AG10803 (cell line): ENCODE measurements at regions not wholly inside any gene's neighbourhood (a gene's known extent, or its start where the extent isn't known, plus 50 kb on each side); places are given as distances from the start of the nearest gene placed in this dataset.

Source experiments
- DNase-seq: peaks from one replicate; pipeline ENCODE4 v3.0.0; 2010; ENCODE audit warnings: low read depth
- H3K4me3 ChIP-seq: 2 replicates; pipeline ENCODE4 v1.5.1; 2011; ENCODE audit warnings: mild to moderate bottlenecking, low read length, control low read depth
- TF ChIP-seq, protein P1 (sequence below): conservative IDR thresholded peaks from 2 replicates; pipeline ENCODE4 v1.5.1; 2011; ENCODE audit warnings: mild to moderate bottlenecking, low read length, control low read depth, inconsistent platforms

GRCh38 chr2:65716698-65717097, 284.3 kb upstream of the SPRED2 start:
- no peak for DNase-seq
- no peak overlapping the region for H3K4me3 ChIP-seq
- TF ChIP-seq, protein P1, sequence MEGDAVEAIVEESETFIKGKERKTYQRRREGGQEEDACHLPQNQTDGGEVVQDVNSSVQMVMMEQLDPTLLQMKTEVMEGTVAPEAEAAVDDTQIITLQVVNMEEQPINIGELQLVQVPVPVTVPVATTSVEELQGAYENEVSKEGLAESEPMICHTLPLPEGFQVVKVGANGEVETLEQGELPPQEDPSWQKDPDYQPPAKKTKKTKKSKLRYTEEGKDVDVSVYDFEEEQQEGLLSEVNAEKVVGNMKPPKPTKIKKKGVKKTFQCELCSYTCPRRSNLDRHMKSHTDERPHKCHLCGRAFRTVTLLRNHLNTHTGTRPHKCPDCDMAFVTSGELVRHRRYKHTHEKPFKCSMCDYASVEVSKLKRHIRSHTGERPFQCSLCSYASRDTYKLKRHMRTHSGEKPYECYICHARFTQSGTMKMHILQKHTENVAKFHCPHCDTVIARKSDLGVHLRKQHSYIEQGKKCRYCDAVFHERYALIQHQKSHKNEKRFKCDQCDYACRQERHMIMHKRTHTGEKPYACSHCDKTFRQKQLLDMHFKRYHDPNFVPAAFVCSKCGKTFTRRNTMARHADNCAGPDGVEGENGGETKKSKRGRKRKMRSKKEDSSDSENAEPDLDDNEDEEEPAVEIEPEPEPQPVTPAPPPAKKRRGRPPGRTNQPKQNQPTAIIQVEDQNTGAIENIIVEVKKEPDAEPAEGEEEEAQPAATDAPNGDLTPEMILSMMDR: no peak

DNA sequence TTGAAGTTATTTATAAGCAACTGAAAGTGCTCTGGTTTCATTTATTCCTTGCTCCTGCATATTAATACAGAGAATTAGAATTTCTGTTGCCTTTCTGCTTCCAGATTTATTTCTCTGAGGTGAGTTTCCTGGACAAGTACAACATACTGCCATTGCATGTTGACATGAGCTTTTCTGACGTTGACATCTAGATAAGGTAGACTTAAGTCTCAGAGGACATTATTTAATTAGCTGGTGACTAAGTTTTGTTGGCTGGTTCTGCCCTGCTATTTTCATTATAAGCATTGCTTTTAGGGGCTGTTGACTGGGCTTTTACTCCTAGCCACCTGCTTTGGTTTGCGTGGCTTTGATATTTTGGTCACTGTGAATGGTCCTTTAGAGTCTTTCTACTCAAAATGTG, 282.9 kb upstream of the SPRED2 start:
- TF ChIP-seq, protein P1: no peak
- H3K4me3 ChIP-seq: no peak overlapping the region
- DNase-seq: no peak

DNA sequence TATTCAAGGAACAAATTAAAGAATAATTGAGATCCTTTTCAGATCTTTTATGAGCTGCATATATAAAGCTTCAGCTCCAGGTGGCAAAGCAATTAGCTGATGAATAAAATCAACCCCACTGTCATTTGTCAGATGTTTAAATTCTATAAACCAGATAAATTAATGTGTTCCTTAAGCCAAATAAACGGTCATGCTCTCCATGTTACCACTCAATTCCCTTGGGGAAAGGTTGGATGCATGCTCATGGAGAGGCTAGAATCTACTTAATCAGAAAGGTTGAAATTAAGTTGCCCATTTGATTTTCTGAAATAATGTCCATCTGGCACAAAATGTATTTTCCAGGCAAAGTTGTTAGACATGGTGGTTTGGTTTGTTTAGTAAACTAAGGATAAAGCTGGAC, 282.5 kb upstream of the SPRED2 start:
- DNase-seq: no peak
- TF ChIP-seq, protein P1: no peak
- no peak overlapping the region for H3K4me3 ChIP-seq

DNA sequence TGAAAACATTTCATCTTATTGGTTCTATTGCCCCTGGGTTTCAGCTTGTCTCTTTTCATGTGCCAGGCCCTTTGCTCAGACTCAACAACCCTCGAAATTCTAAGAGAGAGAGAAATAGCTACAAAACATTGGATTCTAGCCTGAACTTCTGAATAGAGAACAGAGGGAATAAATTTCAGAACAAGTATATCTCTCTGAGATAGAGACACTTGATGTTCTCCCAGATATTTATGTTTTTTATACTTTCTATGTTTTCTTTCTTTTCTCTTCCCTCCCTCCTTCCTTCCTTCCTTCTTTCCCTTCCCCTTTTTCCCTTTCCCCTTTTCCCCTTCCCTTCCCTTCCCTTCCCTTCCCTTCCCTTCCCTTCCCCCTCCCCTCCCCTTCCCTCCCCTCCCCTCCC, 279.5 kb upstream of the SPRED2 start:
- no peak for DNase-seq
- TF ChIP-seq, protein P1: no peak
- no peak overlapping the region for H3K4me3 ChIP-seq

DNA sequence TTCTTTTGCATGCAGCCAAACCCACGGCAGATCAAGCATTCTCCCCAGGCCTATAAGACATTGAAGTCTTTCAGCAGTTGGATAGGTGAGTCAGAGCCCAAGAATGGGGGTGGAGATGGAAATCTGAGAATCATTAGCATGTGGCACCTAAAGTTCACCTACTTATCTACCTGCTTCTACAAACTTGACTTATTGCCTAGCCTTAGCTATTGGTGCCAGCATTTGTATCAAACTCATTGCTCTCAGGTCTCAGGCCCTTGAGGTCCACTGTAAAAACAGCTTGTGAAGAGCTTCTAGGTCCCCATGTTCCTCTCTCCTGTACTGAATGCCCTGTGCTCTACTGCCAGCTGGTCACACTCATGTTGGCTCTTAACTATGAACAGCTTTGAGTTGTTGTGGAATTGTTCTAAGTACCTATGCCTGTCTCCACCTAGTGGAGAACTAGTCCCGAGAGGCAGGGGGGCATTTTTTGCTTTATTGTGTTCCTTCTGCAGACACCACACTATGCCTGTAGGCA, 278.4 kb upstream of the SPRED2 start:
- no peak overlapping the region for H3K4me3 ChIP-seq
- DNase-seq: peak; percentile 3
- TF ChIP-seq, protein P1: peak; percentile 28; the same call in 1 of the 2 replicates

DNA sequence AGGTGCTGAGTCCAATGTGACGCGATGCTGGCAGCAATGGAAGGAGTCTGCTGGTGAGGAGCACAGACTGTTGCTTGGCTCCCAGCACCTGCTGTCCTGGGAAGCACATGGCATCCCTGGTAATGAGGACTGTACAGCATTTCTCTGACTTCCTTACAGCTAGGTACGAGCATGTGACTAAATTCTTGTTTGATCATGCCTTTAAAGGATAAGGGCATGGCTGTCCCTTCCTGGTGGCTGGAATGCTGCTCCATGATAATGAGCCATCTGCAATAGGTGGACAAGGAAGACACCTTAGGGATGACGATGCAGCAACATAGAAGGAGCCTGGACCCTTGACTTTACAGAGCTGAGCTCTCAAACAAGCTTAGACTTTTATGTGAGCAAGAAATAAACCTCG, 278.0 kb upstream of the SPRED2 start:
- no peak overlapping the region for H3K4me3 ChIP-seq
- no peak for DNase-seq
- TF ChIP-seq, protein P1: no peak

DNA sequence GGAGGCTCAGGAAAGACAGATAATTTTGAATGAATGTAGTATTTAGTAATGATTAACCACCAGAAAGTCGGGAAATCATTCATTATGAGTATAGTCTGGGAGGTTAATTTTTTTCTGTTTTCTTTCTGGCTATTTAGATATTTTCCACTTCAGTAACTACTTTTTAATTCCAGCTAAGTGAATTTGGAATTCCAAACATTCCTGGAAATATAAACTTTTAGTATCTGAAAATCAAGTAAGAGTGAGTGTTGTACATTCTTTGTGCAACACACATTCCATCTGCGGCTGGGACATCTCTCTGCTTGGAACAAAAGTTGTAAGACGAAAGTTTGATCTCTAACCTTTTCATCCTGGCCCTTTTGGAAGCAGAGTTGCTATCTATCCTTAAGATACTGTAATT, 275.7 kb upstream of the SPRED2 start:
- H3K4me3 ChIP-seq: no peak overlapping the region
- TF ChIP-seq, protein P1: no peak
- peak; percentile 18 for DNase-seq
